ENCODE measurements at regions not wholly inside any gene's neighbourhood (a gene's known extent, or its start where the extent isn't known, plus 50 kb on each side); places are given as distances from the start of the nearest gene placed in this dataset.
A peak's percentile ranks its signal among the peaks of the same experiment; 100 is the strongest.
"Not testable (repeated sequence)": the region's sequence is repeated elsewhere in the genome, so short reads cannot be mapped to it uniquely, and the experiment has no call there.

- no peak for ATAC-seq
- DNase-seq, result no peak
- intact Hi-C loops (cut with DNase I), result loop anchor here in 1 of 2 donors (5.0 kb wide), 1 partner anchor 50 kb away; no protein-coding TSS in a partner anchor
These were observed 205.6 kb downstream of the TUSC1 start for GRCh38 chr9:25472681-25473080.

GRCh38 chr9:25472085-25472607 lies 206.1 kb downstream of the TUSC1 start:
- intact Hi-C loops (cut with DNase I), result loop anchor here in 1 of 2 donors (5.0 kb wide), 1 partner anchor 50 kb away; no protein-coding TSS in a partner anchor
- DNase-seq (no peak), ATAC-seq (no peak)

GRCh38 chr9:25461416-25461815 lies 216.8 kb downstream of the TUSC1 start:
- no peak for DNase-seq
- ATAC-seq, result no peak
- intact Hi-C loops (cut with DNase I), result no loop called here

GRCh38 chr9:25453875-25454274 lies 224.4 kb downstream of the TUSC1 start:
- intact Hi-C loops (cut with DNase I), result no loop called here
- no peak for ATAC-seq

GRCh38 chr9:25449503-25449902 lies 228.7 kb downstream of the TUSC1 start:
- intact Hi-C loops (cut with DNase I), result no loop called here
- no peak for DNase-seq
- no peak for ATAC-seq

More at GRCh38 chr9:25453875-25454274, 224.4 kb downstream of the TUSC1 start:
- no peak for DNase-seq

GRCh38 chr9:25445721-25446120 lies 232.5 kb downstream of the TUSC1 start:
- DNase-seq; intact Hi-C loops (cut with DNase I); ATAC-seq: not testable (repeated sequence)

- intact Hi-C loops (cut with DNase I), result no loop called here
- ATAC-seq (no peak), DNase-seq (no peak)
These were observed 235.7 kb downstream of the TUSC1 start for GRCh38 chr9:25442526-25442925.

- DNase-seq (no peak), ATAC-seq (no peak)
- intact Hi-C loops (cut with DNase I), result no loop called here
These were observed 250.3 kb downstream of the TUSC1 start for GRCh38 chr9:25427898-25428297.

- no peak for DNase-seq
- ATAC-seq, result no peak
- intact Hi-C loops (cut with DNase I), result no loop called here
These were observed 251.0 kb downstream of the TUSC1 start for GRCh38 chr9:25427290-25427689.

GRCh38 chr9:25421560-25421959 lies 256.7 kb downstream of the TUSC1 start:
- intact Hi-C loops (cut with DNase I), result no loop called here
- DNase-seq, result no peak
- ATAC-seq, result no peak

- ATAC-seq (peak in 1 of 2 donors; percentile 42), DNase-seq (no peak)
- intact Hi-C loops (cut with DNase I), result no loop called here
These were observed 259.3 kb downstream of the TUSC1 start for GRCh38 chr9:25418974-25419373.

- ATAC-seq (no peak), DNase-seq (no peak)
- intact Hi-C loops (cut with DNase I), result no loop called here
These were observed 262.5 kb downstream of the TUSC1 start for GRCh38 chr9:25415718-25416117.

GRCh38 chr9:25412646-25413045 lies 265.6 kb downstream of the TUSC1 start:
- no peak for ATAC-seq
- no peak for DNase-seq
- intact Hi-C loops (cut with DNase I), result no loop called here

GRCh38 chr9:25397746-25398145 lies 280.5 kb downstream of the TUSC1 start:
- intact Hi-C loops (cut with DNase I), result no loop called here
- DNase-seq (no peak), ATAC-seq (no peak)

- no peak for ATAC-seq
- no peak for DNase-seq
- intact Hi-C loops (cut with DNase I), result no loop called here
These were observed 281.4 kb downstream of the TUSC1 start for GRCh38 chr9:25396828-25397227.

- intact Hi-C loops (cut with DNase I), result no loop called here
- DNase-seq, result no peak
- ATAC-seq, result no peak
These were observed 297.1 kb downstream of the TUSC1 start for GRCh38 chr9:25381141-25381540.

- DNase-seq (no peak), ATAC-seq (no peak)
- intact Hi-C loops (cut with DNase I), result no loop called here
These were observed 301.2 kb downstream of the TUSC1 start for GRCh38 chr9:25377039-25377438.

GRCh38 chr9:25374281-25374680 lies 304.0 kb downstream of the TUSC1 start:
- DNase-seq, result no peak
- intact Hi-C loops (cut with DNase I), result no loop called here

GRCh38 chr9:25366906-25367305 lies 311.3 kb downstream of the TUSC1 start:
- intact Hi-C loops (cut with DNase I), result no loop called here
- DNase-seq, result no peak
- no peak for ATAC-seq

More at GRCh38 chr9:25374281-25374680, 304.0 kb downstream of the TUSC1 start:
- no peak for ATAC-seq

- no peak for ATAC-seq
- no peak for DNase-seq
- intact Hi-C loops (cut with DNase I), result no loop called here
These were observed 324.5 kb downstream of the TUSC1 start for GRCh38 chr9:25353783-25354182.

- ATAC-seq, result no peak
- intact Hi-C loops (cut with DNase I), result no loop called here
These were observed 328.2 kb downstream of the TUSC1 start for GRCh38 chr9:25350011-25350410.

GRCh38 chr9:25322142-25322541 lies 356.1 kb downstream of the TUSC1 start:
- intact Hi-C loops (cut with DNase I), result no loop called here
- ATAC-seq, result no peak
- DNase-seq, result no peak

More at GRCh38 chr9:25350011-25350410, 328.2 kb downstream of the TUSC1 start:
- DNase-seq, result no peak
